Bronchial epithelial cell (primary cell): ENCODE measurements at regions not wholly inside any gene's neighbourhood (a gene's known extent, or its start where the extent isn't known, plus 50 kb on each side); places are given as distances from the start of the nearest gene placed in this dataset.

ENCODE experiments used
- DNase-seq: peaks from one replicate; pipeline ENCODE4 v3.0.0-alpha.2; 2010; ENCODE audit warnings: low read depth
- FAIRE-seq: peaks from 2 replicates; lab custom pipeline; 2011; peaks lifted over from hg19 to GRCh38; lab: Jason Lieb, UNC
- H3K27me3 ChIP-seq: 2 replicates; pipeline ENCODE4 v1.5.1; 2011; ENCODE audit warnings: low read length; ENCODE audit not compliant: control insufficient read depth, insufficient read depth
- H3K36me3 ChIP-seq: 2 replicates; pipeline ENCODE4 v1.5.1; 2011; ENCODE audit warnings: low read length; ENCODE audit not compliant: control insufficient read depth, insufficient read depth
- H3K4me3 ChIP-seq: 2 replicates; pipeline ENCODE4 v1.5.1; 2011; ENCODE audit warnings: mild to moderate bottlenecking, low read depth, low read length, control low read depth
- TF ChIP-seq, protein P1 (sequence below): IDR thresholded peaks from 2 replicates; pipeline ENCODE4 v1.5.1; 2011; ENCODE audit warnings: mild to moderate bottlenecking, moderate library complexity, low read length, control low read depth, inconsistent platforms; ENCODE audit not compliant: insufficient read depth, severe bottlenecking

DNA sequence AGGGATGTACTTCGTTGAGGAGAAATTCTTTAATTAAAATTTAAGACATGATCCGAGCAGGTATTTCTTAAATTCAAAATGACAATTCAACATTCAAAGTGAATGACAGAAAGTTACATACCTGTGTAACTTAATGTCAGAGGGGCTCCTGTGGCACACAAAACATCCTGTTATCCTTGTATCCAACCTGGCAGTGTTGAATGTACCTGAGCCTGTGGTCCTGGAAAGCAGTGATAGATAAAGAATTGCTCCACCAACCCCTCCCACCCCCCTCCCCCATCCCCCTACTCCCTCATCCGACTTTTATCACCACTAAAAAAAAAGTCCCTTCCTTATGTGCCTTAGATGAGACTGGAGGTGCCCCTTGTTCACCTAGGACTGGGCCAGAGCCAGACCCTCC lies 119.4 kb upstream of the ADCY1 start:
- H3K36me3 ChIP-seq, result no peaks in the 10 kb centered on the region
- FAIRE-seq, result no peak
- peaks cover 2% of the 10 kb centered on the region for H3K27me3 ChIP-seq
- no peak overlapping the region for H3K4me3 ChIP-seq
- TF ChIP-seq, protein P1, sequence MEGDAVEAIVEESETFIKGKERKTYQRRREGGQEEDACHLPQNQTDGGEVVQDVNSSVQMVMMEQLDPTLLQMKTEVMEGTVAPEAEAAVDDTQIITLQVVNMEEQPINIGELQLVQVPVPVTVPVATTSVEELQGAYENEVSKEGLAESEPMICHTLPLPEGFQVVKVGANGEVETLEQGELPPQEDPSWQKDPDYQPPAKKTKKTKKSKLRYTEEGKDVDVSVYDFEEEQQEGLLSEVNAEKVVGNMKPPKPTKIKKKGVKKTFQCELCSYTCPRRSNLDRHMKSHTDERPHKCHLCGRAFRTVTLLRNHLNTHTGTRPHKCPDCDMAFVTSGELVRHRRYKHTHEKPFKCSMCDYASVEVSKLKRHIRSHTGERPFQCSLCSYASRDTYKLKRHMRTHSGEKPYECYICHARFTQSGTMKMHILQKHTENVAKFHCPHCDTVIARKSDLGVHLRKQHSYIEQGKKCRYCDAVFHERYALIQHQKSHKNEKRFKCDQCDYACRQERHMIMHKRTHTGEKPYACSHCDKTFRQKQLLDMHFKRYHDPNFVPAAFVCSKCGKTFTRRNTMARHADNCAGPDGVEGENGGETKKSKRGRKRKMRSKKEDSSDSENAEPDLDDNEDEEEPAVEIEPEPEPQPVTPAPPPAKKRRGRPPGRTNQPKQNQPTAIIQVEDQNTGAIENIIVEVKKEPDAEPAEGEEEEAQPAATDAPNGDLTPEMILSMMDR, result no peak
- no peak for DNase-seq

DNA sequence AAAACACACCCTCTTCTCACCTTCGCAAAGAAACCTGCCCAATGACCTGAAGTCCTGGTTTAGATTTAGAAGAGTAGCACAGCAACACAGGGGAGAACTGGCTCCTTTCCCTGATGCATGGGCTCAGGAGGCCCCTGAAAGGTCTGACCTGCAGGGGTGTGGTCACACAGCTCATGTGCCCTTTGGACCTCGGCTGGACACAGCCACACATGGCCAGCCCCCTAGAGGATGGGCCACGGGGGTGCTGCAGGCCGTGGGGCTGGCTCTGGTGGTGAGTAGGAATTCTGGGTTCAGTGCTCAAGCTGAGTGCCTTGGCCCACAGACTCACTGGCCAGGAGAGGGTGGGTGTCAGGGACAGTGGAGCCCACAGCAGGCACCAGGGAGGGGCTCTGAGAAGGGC lies 118.5 kb upstream of the ADCY1 start:
- TF ChIP-seq, protein P1, result no peak
- FAIRE-seq (no peak), DNase-seq (no peak)
- no peaks in the 10 kb centered on the region for H3K36me3 ChIP-seq
- H3K4me3 ChIP-seq, result no peak overlapping the region
- peaks cover 2% of the 10 kb centered on the region for H3K27me3 ChIP-seq

DNA sequence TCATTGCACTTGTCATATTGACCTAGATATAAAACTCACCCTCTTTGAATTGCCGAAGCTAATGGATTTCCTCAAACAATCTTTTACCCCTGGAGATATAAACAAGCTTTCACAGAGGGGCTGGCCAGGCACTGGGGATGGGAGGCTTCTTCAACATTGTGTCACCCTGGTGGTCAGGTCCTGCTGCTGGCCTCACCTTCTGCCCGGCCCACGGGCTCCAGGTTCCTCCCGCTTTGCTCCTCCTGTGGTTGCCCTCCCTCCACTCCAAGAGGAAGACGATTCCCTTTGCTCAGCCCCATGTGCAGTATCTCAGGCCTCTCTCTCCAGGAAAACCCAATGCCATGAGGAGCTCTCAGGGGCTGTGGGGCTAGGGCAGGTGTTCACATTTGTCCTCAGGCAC lies 118.1 kb upstream of the ADCY1 start:
- Histone ChIP-seq H3K27me3 (peaks cover 2% of the 10 kb centered on the region), H3K4me3 (no peak overlapping the region), H3K36me3 (no peaks in the 10 kb centered on the region)
- FAIRE-seq (no peak), DNase-seq (no peak)
- TF ChIP-seq, protein P1, result no peak

DNA sequence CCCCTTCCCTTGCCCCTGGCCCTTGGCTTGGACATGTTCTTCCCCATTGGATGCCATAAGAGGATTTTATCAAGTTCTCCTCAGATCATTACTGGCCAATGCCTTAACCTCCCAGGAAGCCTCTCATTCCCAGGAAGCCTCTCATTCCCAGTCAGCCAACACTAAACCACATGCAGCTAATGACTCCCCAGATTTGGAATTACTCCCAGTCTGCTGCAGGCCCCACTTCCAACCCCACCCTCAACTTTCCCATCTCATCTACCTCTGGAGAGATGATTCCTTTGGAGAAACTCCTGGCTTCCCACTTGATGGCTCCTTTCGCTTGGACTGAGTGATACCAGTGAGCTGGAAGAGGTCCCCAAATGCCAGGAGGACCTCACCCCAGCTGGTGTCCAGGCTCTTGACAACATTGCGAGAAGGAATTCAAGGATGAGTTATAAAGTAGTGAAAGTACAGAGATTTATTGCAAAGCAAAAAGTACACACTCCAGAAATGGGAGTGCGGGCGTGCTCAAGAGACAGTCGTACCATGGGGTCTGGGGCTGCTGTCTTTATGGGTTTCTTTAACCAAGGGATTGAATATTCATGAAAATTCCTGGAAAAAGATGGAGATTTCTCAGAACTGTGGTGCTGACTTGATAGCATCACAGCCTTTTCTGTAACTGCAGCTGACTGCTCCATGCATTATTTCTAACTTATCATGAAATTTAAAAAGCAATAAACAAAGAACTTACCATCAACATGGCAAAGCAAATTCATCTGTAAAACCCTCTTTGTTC lies 117.2 kb upstream of the ADCY1 start:
- TF ChIP-seq, protein P1, result no peak
- H3K27me3 ChIP-seq, result peaks cover 2% of the 10 kb centered on the region
- FAIRE-seq, result no peak

DNA sequence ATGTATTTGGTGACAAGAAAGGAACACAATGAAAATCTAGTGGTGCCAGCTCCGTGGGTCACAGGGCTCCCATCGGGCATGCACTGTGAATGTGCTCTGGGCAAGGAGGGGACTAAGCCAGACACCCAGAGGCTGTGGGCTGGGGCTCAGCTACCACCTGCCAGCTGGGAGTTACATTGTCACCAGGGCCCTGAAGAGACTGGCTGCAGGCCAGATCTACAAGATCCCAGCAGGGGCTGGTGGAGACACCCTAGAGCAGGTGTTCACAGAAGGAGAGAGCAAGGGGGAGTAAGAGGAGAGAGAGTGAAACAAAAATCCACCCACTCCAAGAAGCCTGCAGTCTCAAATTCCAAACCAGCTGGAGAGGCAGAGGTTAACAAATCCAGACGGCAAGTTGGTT lies 116.6 kb upstream of the ADCY1 start:
- TF ChIP-seq, protein P1, result no peak
- no peak overlapping the region for H3K4me3 ChIP-seq
- no peaks in the 10 kb centered on the region for H3K36me3 ChIP-seq
- H3K27me3 ChIP-seq, result peaks cover 2% of the 10 kb centered on the region
- no peak for DNase-seq
- no peak for FAIRE-seq

More for the DNA sequence above, 117.2 kb upstream of the ADCY1 start:
- Histone ChIP-seq H3K4me3 (no peak overlapping the region), H3K36me3 (no peaks in the 10 kb centered on the region)
- no peak for DNase-seq

DNA sequence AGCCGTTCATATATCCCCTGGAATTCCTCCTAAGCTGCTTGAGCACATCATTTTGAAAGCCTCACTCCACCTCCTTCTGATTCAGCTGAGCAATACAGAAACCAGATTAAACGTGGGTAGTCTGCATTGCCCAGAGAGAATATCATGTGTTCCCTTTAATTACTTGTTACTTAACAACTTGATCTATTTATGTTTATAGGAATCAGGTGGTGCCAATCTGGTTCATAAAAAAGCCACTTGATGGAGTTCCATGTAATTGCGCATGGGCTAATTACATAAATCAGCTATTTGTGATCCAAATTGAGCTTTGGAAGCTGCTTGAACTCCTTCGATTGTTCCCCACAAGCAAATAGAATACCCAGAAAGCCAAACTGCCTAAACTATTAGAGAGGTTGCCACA lies 114.7 kb upstream of the ADCY1 start:
- no peak for DNase-seq
- no peak overlapping the region for H3K4me3 ChIP-seq
- TF ChIP-seq, protein P1, result no peak
- H3K27me3 ChIP-seq, result peaks cover 2% of the 10 kb centered on the region
- H3K36me3 ChIP-seq, result no peaks in the 10 kb centered on the region
- FAIRE-seq, result no peak
